ENCODE measurements at regions not wholly inside any gene's neighbourhood (a gene's known extent, or its start where the extent isn't known, plus 50 kb on each side); places are given as distances from the start of the nearest gene placed in this dataset.

DNA sequence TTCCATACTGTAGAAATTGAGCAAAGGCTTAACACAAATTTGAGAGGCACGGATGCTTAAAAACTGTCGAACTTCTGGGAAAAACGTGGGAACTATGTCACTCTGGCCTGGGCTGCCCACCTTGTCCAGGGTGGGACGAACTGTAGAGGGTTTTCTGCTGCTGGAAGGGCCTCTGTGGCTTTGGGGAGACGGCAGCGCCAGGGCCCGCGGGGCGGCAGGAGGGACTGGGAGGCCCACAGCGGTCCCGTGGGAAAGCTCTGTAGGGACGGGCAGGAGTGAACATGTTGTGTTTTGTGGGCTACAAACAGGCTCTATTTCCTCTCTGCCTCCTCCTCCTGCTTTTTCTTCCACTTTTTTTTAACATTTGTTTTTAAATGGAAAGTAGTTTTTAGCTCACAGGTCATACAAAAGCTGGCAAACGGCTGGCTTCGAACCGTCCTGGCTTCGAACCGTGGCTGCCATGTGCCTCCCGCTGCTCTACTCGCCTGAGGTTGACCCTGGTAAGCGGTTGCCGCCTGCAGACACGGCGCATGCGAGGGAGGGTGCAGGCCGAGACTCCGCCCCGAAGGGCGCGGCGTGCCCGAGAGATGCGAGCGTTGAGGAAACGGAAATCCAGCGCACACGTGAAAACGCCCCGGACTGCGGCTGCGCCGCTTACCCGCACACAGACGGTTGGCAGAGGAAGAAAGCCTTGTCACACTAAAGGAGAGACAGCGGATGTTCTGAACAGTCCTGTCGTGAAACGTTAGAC lies 382.3 kb upstream of the ZFP42 start:
- TF ChIP-seq YY1 (IDR thresholded peaks at IDR 0.05; ENCODE audit: insufficient read depth, insufficient read length) (no peak), SUZ12 (IDR thresholded peaks at IDR 0.05; ENCODE audit: extremely low read depth, insufficient read depth, insufficient read length) (no peak)

Data from NT2/D1 (cell line).